SIG-M5 (cell line): ENCODE measurements at regions not wholly inside any gene's neighbourhood (a gene's known extent, or its start where the extent isn't known, plus 50 kb on each side); places are given as distances from the start of the nearest gene placed in this dataset.
"Not testable (repeated sequence)": the region's sequence is repeated elsewhere in the genome, so short reads cannot be mapped to it uniquely, and the experiment has no call there.

Experiments used
- DNase-seq: peaks from one replicate; lab custom pipeline; 2025; lab: John Stamatoyannopoulos, UW

DNA sequence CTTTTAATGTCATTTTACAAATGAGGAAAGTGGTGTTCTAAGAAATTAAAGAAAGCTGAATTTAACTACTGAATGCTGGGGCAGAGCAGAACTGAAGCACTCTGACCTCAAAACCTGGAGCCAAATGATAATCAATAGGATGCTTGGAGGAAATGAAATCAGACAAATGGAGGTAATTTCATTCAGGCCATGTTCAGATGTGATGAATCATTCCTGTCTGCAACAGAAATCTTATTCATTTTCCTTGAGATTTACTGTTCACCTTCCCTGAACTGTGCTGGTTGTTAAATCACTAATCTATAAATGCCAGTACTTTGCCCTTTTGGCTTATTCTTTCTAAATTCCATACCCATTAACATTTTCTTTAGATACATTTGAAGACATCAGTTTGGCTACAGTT, 85.6 kb upstream of the SNX7 start:
- no peak for DNase-seq

- no peak for DNase-seq
Observed at GRCh38 chr1:98565951-98566350, 95.6 kb upstream of the SNX7 start.

DNA sequence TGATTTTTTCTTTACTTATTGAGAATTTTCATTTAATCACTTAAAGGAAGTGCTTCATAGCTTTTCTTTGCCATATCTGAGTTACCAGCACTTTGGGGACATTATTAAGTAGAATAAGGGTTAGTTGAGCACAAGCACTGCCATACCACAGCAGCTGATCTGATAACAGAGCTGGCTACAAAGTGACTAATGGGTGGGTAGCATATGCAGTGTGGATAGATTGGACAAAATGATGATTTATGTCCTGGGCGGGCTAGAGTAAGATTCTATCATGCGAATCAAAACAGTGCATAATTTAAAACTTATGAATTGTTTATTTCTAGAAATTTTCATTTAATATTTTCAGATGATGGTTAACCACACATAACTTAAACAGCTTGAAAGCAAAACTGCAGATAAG, 102.2 kb upstream of the SNX7 start:
- DNase-seq: no peak

DNA sequence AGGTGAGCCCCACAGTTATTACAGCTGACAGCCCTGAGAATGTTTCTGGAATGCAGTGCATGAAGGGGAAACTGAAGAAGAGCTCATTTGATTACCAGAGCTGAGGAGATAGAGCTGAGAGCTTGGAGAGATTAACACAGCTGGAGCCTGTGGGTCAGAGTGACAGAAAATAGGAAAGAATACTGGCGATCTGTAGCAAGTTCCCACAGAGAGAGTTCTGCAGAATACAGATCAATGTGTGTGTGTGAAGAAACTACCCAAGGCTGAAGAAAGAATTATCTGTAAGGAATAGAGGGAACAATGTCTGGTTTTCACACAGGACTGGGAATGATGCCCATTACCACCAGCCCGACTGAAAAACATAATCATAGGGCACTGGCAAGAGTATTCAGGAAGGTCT, 103.6 kb upstream of the SNX7 start:
- no peak for DNase-seq

GRCh38 chr1:98556521-98557158, 104.9 kb upstream of the SNX7 start:
- DNase-seq: no peak

DNA sequence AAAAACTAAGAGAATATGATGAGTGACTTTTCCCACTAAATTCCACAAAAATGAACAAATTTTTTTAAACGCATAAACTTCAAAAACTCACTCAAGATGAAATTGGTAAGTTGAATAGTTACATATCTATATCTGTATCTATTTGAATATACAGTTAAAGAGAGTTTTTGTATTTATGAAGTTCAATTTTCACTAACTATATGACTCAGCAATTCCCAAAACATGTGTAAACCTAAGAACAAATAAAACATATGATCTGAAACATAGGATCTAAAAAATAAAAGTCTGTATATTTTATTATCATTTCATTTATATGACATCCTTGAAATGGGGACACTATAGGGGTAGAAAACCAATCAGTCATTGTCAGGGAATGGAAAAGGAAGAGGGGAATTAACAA, 105.7 kb upstream of the SNX7 start:
- DNase-seq: no peak

DNA sequence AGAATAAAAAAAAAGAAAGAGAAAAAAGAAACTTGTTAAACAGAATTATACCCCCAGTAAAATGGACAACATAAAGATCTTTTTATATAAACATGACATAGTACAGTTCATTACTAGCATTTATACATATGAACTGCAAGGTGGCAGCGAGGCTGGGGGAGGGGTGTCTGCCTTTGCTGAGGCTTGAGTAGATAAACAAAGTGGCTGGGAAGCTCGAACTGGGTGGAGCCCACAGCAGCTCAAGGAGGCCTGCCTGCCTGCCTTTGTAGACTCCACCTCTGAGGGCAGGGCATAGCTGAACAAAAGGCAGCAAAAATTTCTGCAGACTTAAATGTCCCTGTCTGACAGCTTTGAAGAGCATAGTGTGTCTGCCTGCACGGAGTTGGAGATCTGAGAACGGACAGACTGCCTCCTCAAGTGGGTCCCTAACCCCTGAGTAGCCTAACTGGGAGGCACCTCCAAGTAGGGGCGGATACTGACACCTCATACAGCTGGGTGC, 108.9 kb upstream of the SNX7 start:
- DNase-seq: not testable (repeated sequence)

DNA sequence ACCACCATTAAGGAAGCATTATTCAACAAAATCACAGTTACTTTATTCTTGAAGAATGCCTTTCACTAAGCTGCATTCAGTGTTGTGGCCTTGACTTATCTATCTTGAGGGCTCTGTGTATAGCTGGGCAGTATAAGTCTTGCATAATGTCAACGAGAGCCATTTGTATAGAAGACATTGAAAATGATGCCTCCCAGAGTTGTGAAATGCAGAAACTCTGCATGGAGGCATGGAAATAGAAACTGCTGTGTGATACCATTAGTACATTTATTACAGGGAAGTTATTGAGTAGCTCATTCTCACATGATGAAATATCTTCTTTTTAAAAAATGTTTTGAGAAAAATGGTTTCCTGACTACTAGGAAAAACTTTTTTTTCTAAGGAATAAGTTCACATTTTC, 111.4 kb upstream of the SNX7 start:
- no peak for DNase-seq

GRCh38 chr1:98546319-98546718, 115.2 kb upstream of the SNX7 start:
- no peak for DNase-seq

- DNase-seq: no peak
Observed at GRCh38 chr1:98538106-98538505, 123.4 kb upstream of the SNX7 start.

DNA sequence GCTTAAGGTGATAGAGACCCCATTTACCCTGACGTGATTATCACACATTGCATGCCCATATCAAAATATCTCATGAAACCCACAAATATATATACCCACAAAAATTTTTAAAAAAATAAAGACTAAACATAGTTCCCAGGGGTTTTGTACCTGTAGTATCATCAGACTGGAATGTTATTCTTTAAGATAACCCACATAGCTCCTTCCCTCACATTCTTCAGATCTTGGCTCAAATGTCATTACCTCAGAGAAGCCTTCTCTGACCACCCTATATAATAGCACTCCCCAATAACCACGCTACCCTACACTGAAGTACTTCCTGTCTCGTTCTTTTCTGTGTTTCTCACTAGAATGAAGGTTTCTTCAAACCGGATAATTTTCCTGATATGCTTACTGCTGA, 138.3 kb upstream of the SNX7 start:
- no peak for DNase-seq

GRCh38 chr1:98516306-98516705, 145.2 kb upstream of the SNX7 start:
- DNase-seq: no peak

GRCh38 chr1:98515744-98516143, 145.8 kb upstream of the SNX7 start:
- DNase-seq: no peak

DNA sequence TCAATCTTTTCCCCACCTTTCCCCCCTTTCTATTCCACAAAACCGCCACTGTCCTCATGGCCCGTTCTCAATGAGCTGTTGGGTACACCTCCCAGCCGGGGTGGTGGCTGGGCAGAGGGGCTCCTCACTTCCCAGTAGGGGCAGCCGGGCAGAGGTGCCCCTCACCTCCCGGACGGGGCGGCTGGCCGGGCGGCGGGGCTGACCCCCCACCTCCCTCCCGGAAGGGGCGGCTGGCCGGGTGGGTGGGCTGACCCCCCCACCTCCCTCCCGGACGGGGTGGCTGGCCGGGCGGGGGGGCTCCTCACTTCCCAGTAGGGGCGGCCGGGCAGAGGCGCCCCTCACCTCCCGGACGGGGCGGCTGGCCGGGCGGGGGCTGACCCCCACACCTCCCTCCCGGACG, 149.3 kb upstream of the SNX7 start:
- DNase-seq: not testable (repeated sequence)

DNA sequence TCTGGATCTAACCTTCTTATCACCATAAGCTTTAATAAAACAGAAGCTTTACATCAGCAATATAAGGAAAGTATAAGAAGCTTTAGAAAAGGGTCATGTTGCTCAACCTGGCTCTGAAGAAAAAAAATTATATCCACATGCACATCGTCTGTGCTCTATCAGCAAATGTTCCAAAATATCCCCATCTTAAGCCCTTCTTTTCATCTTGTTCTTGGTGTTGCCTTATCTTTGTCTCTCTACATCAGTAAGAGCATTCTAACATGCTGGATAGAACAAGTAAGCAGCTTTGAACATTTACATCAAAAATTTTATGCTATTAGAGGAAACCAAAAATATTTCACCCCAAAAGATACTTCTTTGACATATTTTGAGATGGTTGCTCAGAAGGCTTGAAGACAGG, 157.8 kb upstream of the SNX7 start:
- DNase-seq: no peak

DNA sequence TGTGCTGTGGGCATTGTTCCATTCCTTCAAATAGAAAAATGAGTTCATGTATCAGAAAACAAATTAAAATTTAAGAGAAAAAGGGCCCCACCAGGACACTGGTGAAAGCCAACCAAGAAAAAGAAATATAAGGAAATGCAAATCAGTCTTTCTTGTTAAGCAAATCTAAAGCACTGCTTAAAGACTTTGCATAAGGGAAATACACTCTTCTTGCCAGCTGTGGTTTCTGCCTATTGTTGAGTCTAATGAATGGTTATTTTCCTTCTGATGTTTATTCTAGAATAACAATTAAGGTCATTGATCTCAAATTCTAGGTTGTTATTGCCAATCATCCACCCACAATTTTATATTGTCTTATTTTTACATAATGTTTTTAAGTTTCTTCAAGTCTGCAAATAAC, 158.6 kb upstream of the SNX7 start:
- DNase-seq: no peak

GRCh38 chr1:98500324-98500723, 161.2 kb upstream of the SNX7 start:
- DNase-seq: no peak

DNA sequence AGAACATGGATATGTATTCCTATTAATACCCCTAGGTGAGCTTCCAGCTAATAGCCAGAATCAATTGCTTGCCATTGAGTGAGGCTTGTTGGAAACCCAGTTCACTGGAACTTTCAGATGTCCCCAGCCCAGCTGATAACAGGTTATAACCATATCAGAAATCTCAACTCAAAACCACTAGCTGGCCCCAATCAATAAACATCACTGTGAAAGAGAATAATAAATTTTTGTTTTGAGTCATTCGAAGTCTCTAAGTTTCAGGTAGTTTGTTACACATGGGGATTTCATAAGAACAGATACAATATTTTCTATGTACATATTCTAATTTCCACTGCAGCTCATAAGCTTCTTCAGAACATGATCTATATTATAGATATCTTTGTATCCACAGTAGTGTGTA, 162.9 kb upstream of the SNX7 start:
- no peak for DNase-seq

DNA sequence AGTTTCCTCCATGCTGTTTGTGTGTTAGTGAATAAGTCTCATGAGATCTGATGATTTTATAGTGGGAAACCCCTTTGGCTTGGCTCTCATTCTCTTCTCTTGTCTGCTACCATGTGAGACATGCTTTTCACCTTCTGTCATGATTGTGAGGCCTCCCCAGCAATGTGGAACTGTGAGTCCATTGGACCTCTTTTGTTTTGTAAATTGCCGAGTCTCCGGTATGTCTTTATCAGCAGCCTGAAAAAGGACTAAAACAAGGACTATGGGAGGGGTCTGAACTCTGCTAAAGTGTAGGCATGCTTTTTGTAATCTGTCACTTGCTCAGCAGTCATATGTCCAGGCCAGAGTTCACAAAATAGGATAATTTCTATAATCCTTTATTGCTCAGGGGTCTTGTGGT, 164.0 kb upstream of the SNX7 start:
- no peak for DNase-seq

- DNase-seq: no peak
Observed at GRCh38 chr1:98496256-98496995, 165.1 kb upstream of the SNX7 start.

GRCh38 chr1:98493469-98493868, 168.1 kb upstream of the SNX7 start:
- no peak for DNase-seq

- DNase-seq: no peak
Observed at GRCh38 chr1:98490099-98490498, 171.4 kb upstream of the SNX7 start.

DNA sequence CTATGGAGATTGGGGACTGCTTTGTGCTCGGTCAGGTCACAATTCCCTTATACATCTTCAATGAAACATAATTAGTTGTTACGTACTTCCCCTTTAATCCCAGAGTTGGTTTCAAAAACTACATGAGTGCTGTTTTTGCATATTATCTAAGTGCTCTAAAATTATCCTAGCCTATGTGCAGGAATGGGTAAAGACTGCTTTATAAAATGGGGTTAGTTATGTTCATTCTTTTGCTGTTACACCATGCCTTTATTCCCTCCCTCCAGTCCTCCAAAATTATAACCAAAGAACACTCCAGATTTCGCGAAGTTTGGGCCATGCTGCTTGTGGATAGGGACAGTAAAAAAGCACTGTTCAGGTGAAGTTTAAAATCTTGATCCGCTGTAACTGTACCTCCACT, 173.9 kb upstream of the SNX7 start:
- DNase-seq: no peak

DNA sequence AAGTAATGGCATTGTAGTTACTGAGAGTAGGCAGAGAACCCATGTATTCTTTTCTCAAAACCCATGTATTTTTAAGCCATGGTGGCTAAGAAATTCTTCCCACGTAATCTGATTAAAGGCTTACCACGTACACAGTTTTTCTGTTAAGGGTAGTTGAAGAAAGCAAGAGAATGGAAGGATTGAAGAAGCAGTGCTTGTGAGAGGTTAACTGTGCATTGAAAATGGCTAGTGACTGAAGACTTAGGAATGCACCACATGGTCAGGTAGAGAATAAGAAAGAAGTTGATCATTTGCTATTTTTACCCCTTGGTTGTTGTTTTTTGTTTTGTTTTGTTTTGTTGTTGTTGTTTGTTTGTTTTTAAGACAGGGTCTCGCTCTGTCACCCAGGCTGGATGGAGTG, 178.9 kb upstream of the SNX7 start:
- no peak for DNase-seq
